ENCODE measurements at regions not wholly inside any gene's neighbourhood (a gene's known extent, or its start where the extent isn't known, plus 50 kb on each side); places are given as distances from the start of the nearest gene placed in this dataset.
A peak's percentile ranks its signal among the peaks of the same experiment; 100 is the strongest.

DNA sequence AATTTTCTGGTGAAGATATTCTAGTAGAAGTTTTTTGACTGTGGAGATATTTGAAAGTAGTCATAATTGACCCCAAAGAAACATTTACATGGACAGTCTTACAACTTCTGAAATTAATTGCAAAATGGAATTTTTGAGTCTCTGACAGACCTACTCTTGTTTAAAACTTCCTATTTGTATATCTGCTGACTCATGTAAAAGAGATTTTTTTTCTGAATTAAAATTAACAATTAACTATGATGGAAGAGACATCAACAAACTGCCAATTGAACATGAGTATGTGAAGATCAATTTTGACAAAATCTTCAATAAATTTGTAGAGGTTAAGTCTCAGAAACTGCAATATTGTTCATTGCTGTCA lies 108.5 kb upstream of the MAX start:
- H3K4me3 ChIP-seq (ENCODE audit: low read length in 2 of 2): no peak overlapping the region
- no peak overlapping the region for H3K27ac ChIP-seq (ENCODE audit: low read depth in 1 of 2, low read length in 1 of 2)
- no peak for DNase-seq (ENCODE audit: low read depth in 6 of 9, low spot score in 9 of 9)
- H3K27me3 ChIP-seq (ENCODE audit: control insufficient read depth in 2 of 2, insufficient read depth in 1 of 2, low read length in 1 of 2): no peaks in the 10 kb centered on the region
- H3K36me3 ChIP-seq (ENCODE audit: control insufficient read depth in 2 of 2, insufficient read depth in 2 of 2, low read length in 1 of 2): no peaks in the 10 kb centered on the region
- H3K4me1 ChIP-seq (ENCODE audit: control insufficient read depth in 2 of 2, insufficient read depth in 2 of 2, low read length in 2 of 2): peaks cover 14 to 37% of the 10 kb centered on the region in 2 donors
- H3K9me3 ChIP-seq (ENCODE audit: control insufficient read depth in 2 of 2, insufficient read depth in 1 of 2, low read length in 1 of 2): no peaks in the 10 kb centered on the region

DNA sequence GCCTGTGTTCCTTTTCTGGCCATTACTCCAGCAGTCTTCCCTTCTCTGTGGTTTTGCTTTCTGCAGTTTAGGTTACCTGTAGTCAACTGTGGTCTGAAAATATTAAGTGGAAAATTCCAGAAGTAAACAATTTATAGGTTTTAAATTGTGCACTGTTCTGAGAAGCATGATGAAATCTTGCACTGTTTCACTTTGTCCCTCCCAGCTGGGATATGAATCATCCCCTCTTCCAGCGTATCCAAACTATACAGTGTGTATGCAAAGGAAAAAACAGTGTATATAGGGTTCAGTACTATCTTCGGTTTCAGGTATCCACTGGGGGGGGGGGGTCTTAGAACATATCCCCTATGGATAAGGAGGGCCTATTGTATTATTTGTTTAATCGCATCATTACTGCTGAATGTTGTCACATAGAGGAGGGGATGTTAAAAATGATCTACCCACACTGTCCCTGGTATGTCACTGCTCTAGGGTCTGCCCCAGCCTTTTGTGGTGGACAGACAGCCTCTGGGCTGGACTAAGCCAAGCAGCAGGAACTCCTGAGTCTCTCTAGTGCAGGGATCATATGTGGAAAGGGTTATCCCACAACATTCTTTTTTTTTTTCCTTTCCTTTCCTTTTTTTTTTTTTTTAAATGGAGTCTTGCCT lies 109.1 kb upstream of the MAX start:
- 87% methylated on average over 3 of the region's 3 CpGs for WGBS
- Histone ChIP-seq H3K27ac (ENCODE audit: low read depth in 1 of 2, low read length in 1 of 2) (no peak overlapping the region), H3K36me3 (ENCODE audit: control insufficient read depth in 2 of 2, insufficient read depth in 2 of 2, low read length in 1 of 2) (no peaks in the 10 kb centered on the region), H3K4me1 (ENCODE audit: control insufficient read depth in 2 of 2, insufficient read depth in 2 of 2, low read length in 2 of 2) (peaks cover 9 to 33% of the 10 kb centered on the region in 2 donors), H3K27me3 (ENCODE audit: control insufficient read depth in 2 of 2, insufficient read depth in 1 of 2, low read length in 1 of 2) (no peaks in the 10 kb centered on the region), H3K4me3 (ENCODE audit: low read length in 2 of 2) (no peak overlapping the region), H3K9me3 (ENCODE audit: control insufficient read depth in 2 of 2, insufficient read depth in 1 of 2, low read length in 1 of 2) (no peaks in the 10 kb centered on the region)
- DNase-seq (ENCODE audit: low read depth in 6 of 9, low spot score in 9 of 9): no peak

GRCh38 chr14:65213316-65213715 lies 111.0 kb upstream of the MAX start:
- Histone ChIP-seq H3K36me3 (ENCODE audit: control insufficient read depth in 2 of 2, insufficient read depth in 2 of 2, low read length in 1 of 2) (no peaks in the 10 kb centered on the region), H3K9me3 (ENCODE audit: control insufficient read depth in 2 of 2, insufficient read depth in 1 of 2, low read length in 1 of 2) (no peaks in the 10 kb centered on the region), H3K27me3 (ENCODE audit: control insufficient read depth in 2 of 2, insufficient read depth in 1 of 2, low read length in 1 of 2) (no peaks in the 10 kb centered on the region), H3K4me1 (ENCODE audit: control insufficient read depth in 2 of 2, insufficient read depth in 2 of 2, low read length in 2 of 2) (peaks cover 2 to 14% of the 10 kb centered on the region in 2 donors), H3K27ac (ENCODE audit: low read depth in 1 of 2, low read length in 1 of 2) (no peak overlapping the region), H3K4me3 (ENCODE audit: low read length in 2 of 2) (no peak overlapping the region)
- no peak for DNase-seq (ENCODE audit: low read depth in 6 of 9, low spot score in 9 of 9)

DNA sequence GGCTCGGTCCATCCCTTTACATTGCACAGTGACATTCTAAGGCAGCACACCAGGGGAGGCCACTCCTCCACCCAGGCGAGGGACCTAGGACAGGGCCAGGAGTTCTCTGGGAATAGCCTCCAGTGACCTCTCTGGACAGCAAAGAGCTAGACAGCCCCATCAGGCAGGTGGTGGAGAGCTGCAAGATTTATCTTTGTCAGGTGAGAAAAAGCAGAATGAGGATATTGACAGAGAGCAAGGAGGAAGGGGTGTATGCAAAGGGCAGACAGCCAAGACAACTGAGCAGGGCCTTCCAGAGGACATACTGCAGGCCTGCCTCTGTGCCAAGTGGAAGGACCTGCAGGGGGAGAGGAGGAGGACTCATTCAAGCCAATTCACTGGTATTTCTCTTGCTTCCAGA lies 112.4 kb upstream of the MAX start:
- DNase-seq (ENCODE audit: low read depth in 6 of 9, low spot score in 9 of 9): no peak
- Histone ChIP-seq H3K9me3 (ENCODE audit: control insufficient read depth in 2 of 2, insufficient read depth in 1 of 2, low read length in 1 of 2) (no peaks in the 10 kb centered on the region), H3K4me1 (ENCODE audit: control insufficient read depth in 2 of 2, insufficient read depth in 2 of 2, low read length in 2 of 2) (peaks cover 0 to 6% of the 10 kb centered on the region in 2 donors), H3K36me3 (ENCODE audit: control insufficient read depth in 2 of 2, insufficient read depth in 2 of 2, low read length in 1 of 2) (no peaks in the 10 kb centered on the region), H3K27me3 (ENCODE audit: control insufficient read depth in 2 of 2, insufficient read depth in 1 of 2, low read length in 1 of 2) (no peaks in the 10 kb centered on the region), H3K4me3 (ENCODE audit: low read length in 2 of 2) (no peak overlapping the region), H3K27ac (ENCODE audit: low read depth in 1 of 2, low read length in 1 of 2) (no peak overlapping the region)
- WGBS: 98% methylated on average over 2 of the region's 2 CpGs

- Histone ChIP-seq H3K27me3 (ENCODE audit: control insufficient read depth in 2 of 2, insufficient read depth in 1 of 2, low read length in 1 of 2) (no peaks in the 10 kb centered on the region), H3K4me1 (ENCODE audit: control insufficient read depth in 2 of 2, insufficient read depth in 2 of 2, low read length in 2 of 2) (peaks cover 0 to 8% of the 10 kb centered on the region in 2 donors), H3K9me3 (ENCODE audit: control insufficient read depth in 2 of 2, insufficient read depth in 1 of 2, low read length in 1 of 2) (no peaks in the 10 kb centered on the region), H3K36me3 (ENCODE audit: control insufficient read depth in 2 of 2, insufficient read depth in 2 of 2, low read length in 1 of 2) (no peaks in the 10 kb centered on the region), H3K4me3 (ENCODE audit: low read length in 2 of 2) (no peak overlapping the region), H3K27ac (ENCODE audit: low read depth in 1 of 2, low read length in 1 of 2) (no peak overlapping the region)
- DNase-seq (ENCODE audit: low read depth in 6 of 9, low spot score in 9 of 9): no peak
- WGBS: 96% methylated on average over 4 of the region's 4 CpGs
Measured at GRCh38 chr14:65219353-65219752, 117.0 kb upstream of the MAX start.

- 66% methylated on average over 9 of the region's 9 CpGs for WGBS
- H3K4me1 ChIP-seq (ENCODE audit: control insufficient read depth in 2 of 2, insufficient read depth in 2 of 2, low read length in 2 of 2): peaks cover 3 to 20% of the 10 kb centered on the region in 2 donors
- H3K9me3 ChIP-seq (ENCODE audit: control insufficient read depth in 2 of 2, insufficient read depth in 1 of 2, low read length in 1 of 2): peaks cover 0 to 7% of the 10 kb centered on the region in 2 donors
- no peak overlapping the region for H3K4me3 ChIP-seq (ENCODE audit: low read length in 2 of 2)
- no peaks in the 10 kb centered on the region for H3K27me3 ChIP-seq (ENCODE audit: control insufficient read depth in 2 of 2, insufficient read depth in 1 of 2, low read length in 1 of 2)
- peak in 4 of 9 donors; percentile 49 to 69 (median 62) for DNase-seq (ENCODE audit: low read depth in 6 of 9, low spot score in 9 of 9)
- H3K36me3 ChIP-seq (ENCODE audit: control insufficient read depth in 2 of 2, insufficient read depth in 2 of 2, low read length in 1 of 2): no peaks in the 10 kb centered on the region
- H3K27ac ChIP-seq (ENCODE audit: low read depth in 1 of 2, low read length in 1 of 2): no peak overlapping the region
Measured at GRCh38 chr14:65222440-65222858, 120.1 kb upstream of the MAX start.

GRCh38 chr14:65223636-65224035 lies 121.3 kb upstream of the MAX start:
- 98% methylated on average over 5 of the region's 5 CpGs for WGBS
- H3K9me3 ChIP-seq (ENCODE audit: control insufficient read depth in 2 of 2, insufficient read depth in 1 of 2, low read length in 1 of 2): peaks cover 0 to 7% of the 10 kb centered on the region in 2 donors
- H3K4me3 ChIP-seq (ENCODE audit: low read length in 2 of 2): no peak overlapping the region
- no peak for DNase-seq (ENCODE audit: low read depth in 6 of 9, low spot score in 9 of 9)
- H3K27me3 ChIP-seq (ENCODE audit: control insufficient read depth in 2 of 2, insufficient read depth in 1 of 2, low read length in 1 of 2): no peaks in the 10 kb centered on the region
- peaks cover 3 to 20% of the 10 kb centered on the region in 2 donors for H3K4me1 ChIP-seq (ENCODE audit: control insufficient read depth in 2 of 2, insufficient read depth in 2 of 2, low read length in 2 of 2)
- H3K36me3 ChIP-seq (ENCODE audit: control insufficient read depth in 2 of 2, insufficient read depth in 2 of 2, low read length in 1 of 2): no peaks in the 10 kb centered on the region
- H3K27ac ChIP-seq (ENCODE audit: low read depth in 1 of 2, low read length in 1 of 2): no peak overlapping the region

DNA sequence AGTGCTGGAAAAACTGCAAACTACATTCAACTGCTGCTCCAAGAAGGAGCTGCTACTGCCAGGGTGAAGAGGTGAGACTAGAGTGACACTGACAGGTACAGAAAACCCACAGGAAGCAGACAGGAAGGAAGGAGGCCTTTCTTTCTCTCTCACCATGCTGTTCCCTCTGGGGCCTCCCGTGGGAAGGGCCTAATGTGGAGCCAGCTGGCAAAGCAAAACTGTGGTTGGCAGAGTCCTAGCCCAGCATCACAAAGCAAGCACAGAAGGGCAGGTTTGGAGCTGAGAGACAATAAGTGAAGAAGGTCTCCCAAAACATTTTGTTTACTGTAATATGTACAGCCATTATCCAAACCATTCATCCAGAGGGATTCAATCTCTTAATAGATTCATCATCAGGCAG lies 122.5 kb upstream of the MAX start:
- H3K4me3 ChIP-seq (ENCODE audit: low read length in 2 of 2): no peak overlapping the region
- peak in 1 of 9 donors; percentile 54 for DNase-seq (ENCODE audit: low read depth in 6 of 9, low spot score in 9 of 9)
- H3K36me3 ChIP-seq (ENCODE audit: control insufficient read depth in 2 of 2, insufficient read depth in 2 of 2, low read length in 1 of 2): no peaks in the 10 kb centered on the region
- 0% methylated on average over 1 of the region's 1 CpG for WGBS
- no peaks in the 10 kb centered on the region for H3K27me3 ChIP-seq (ENCODE audit: control insufficient read depth in 2 of 2, insufficient read depth in 1 of 2, low read length in 1 of 2)
- H3K27ac ChIP-seq (ENCODE audit: low read depth in 1 of 2, low read length in 1 of 2): peak overlapping the region in 1 of 2 donors; percentile 5
- peaks cover 5 to 25% of the 10 kb centered on the region in 2 donors for H3K4me1 ChIP-seq (ENCODE audit: control insufficient read depth in 2 of 2, insufficient read depth in 2 of 2, low read length in 2 of 2)
- peaks cover 0 to 7% of the 10 kb centered on the region in 2 donors for H3K9me3 ChIP-seq (ENCODE audit: control insufficient read depth in 2 of 2, insufficient read depth in 1 of 2, low read length in 1 of 2)

GRCh38 chr14:65225299-65226159 lies 123.2 kb upstream of the MAX start:
- no peak for DNase-seq (ENCODE audit: low read depth in 6 of 9, low spot score in 9 of 9)
- no peak overlapping the region for H3K27ac ChIP-seq (ENCODE audit: low read depth in 1 of 2, low read length in 1 of 2)
- H3K4me3 ChIP-seq (ENCODE audit: low read length in 2 of 2): no peak overlapping the region
- H3K36me3 ChIP-seq (ENCODE audit: control insufficient read depth in 2 of 2, insufficient read depth in 2 of 2, low read length in 1 of 2): no peaks in the 10 kb centered on the region
- H3K27me3 ChIP-seq (ENCODE audit: control insufficient read depth in 2 of 2, insufficient read depth in 1 of 2, low read length in 1 of 2): no peaks in the 10 kb centered on the region
- H3K9me3 ChIP-seq (ENCODE audit: control insufficient read depth in 2 of 2, insufficient read depth in 1 of 2, low read length in 1 of 2): peaks cover 0 to 7% of the 10 kb centered on the region in 2 donors
- H3K4me1 ChIP-seq (ENCODE audit: control insufficient read depth in 2 of 2, insufficient read depth in 2 of 2, low read length in 2 of 2): peaks cover 5 to 32% of the 10 kb centered on the region in 2 donors
- 86% methylated on average over 9 of the region's 9 CpGs for WGBS

Data from thymus (tissue), 11 donors.